ENCODE measurements at regions not wholly inside any gene's neighbourhood (a gene's known extent, or its start where the extent isn't known, plus 50 kb on each side); places are given as distances from the start of the nearest gene placed in this dataset.

DNA sequence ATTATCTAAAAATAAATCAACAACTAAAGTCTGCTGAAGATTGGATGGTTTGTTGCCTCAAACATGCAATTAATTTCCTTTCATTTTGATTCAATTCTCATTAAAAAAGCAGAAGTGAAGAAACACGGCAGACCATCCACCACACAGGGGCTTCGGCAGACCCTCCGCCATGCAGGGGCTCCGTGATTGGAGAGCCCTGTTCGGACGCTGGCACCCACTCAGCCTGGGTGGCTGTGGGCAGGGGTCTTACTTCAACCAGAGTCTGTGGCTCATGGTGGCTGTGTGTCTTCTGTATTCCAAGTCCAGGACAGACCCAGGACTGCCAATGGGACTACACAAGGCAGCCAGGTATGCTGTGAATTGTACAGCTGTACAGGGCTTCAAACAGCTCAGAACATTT, 86.9 kb upstream of the FRMD1 start:
- Histone ChIP-seq H3K4me3 (no peak overlapping the region), H3K36me3 (no peaks in the 10 kb centered on the region), H3K9me3 (no peaks in the 10 kb centered on the region), H3K27ac (no peak overlapping the region), H3K4me1 (peaks cover 0 to 7% (median 0%) of the 10 kb centered on the region in 4 donors), H3K27me3 (peaks cover 0 to 9% of the 10 kb centered on the region in 2 donors)
- DNase-seq = no peak
- intact Hi-C loops (cut with DNase I; ENCODE audit: low total_unique reads) = no loop called here
- TF ChIP-seq, protein P1, sequence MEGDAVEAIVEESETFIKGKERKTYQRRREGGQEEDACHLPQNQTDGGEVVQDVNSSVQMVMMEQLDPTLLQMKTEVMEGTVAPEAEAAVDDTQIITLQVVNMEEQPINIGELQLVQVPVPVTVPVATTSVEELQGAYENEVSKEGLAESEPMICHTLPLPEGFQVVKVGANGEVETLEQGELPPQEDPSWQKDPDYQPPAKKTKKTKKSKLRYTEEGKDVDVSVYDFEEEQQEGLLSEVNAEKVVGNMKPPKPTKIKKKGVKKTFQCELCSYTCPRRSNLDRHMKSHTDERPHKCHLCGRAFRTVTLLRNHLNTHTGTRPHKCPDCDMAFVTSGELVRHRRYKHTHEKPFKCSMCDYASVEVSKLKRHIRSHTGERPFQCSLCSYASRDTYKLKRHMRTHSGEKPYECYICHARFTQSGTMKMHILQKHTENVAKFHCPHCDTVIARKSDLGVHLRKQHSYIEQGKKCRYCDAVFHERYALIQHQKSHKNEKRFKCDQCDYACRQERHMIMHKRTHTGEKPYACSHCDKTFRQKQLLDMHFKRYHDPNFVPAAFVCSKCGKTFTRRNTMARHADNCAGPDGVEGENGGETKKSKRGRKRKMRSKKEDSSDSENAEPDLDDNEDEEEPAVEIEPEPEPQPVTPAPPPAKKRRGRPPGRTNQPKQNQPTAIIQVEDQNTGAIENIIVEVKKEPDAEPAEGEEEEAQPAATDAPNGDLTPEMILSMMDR (IDR thresholded peaks at IDR 0.05) = no peak

GRCh38 chr6:168165373-168165772, 86.4 kb upstream of the FRMD1 start:
- no peaks in the 10 kb centered on the region for H3K36me3 ChIP-seq
- H3K4me1 ChIP-seq = peaks cover 0 to 7% (median 0%) of the 10 kb centered on the region in 4 donors
- TF ChIP-seq, protein P1 (IDR thresholded peaks at IDR 0.05) = no peak
- peaks cover 0 to 9% of the 10 kb centered on the region in 2 donors for H3K27me3 ChIP-seq
- DNase-seq = no peak
- H3K27ac ChIP-seq = no peak overlapping the region
- intact Hi-C loops (cut with DNase I; ENCODE audit: low total_unique reads) = no loop called here
- H3K4me3 ChIP-seq = no peak overlapping the region
- no peaks in the 10 kb centered on the region for H3K9me3 ChIP-seq

- Histone ChIP-seq H3K27ac (no peak overlapping the region), H3K4me3 (no peak overlapping the region), H3K27me3 (peaks cover 0 to 9% of the 10 kb centered on the region in 2 donors), H3K9me3 (no peaks in the 10 kb centered on the region), H3K36me3 (no peaks in the 10 kb centered on the region), H3K4me1 (peaks cover 0 to 7% (median 0%) of the 10 kb centered on the region in 4 donors)
- TF ChIP-seq, protein P1 (IDR thresholded peaks at IDR 0.05) = no peak
- intact Hi-C loops (cut with DNase I; ENCODE audit: low total_unique reads) = no loop called here
- DNase-seq = no peak
Observed at GRCh38 chr6:168164462-168165061, 85.5 kb upstream of the FRMD1 start.

- Histone ChIP-seq H3K36me3 (no peaks in the 10 kb centered on the region), H3K4me1 (peaks cover 0 to 7% (median 2%) of the 10 kb centered on the region in 4 donors), H3K27ac (no peak overlapping the region), H3K27me3 (peaks cover 0 to 9% of the 10 kb centered on the region in 2 donors), H3K4me3 (no peak overlapping the region), H3K9me3 (no peaks in the 10 kb centered on the region)
- intact Hi-C loops (cut with DNase I; ENCODE audit: low total_unique reads) = no loop called here
- TF ChIP-seq, protein P1 (IDR thresholded peaks at IDR 0.05) = no peak
- DNase-seq = no peak
Observed at GRCh38 chr6:168163096-168163731, 84.2 kb upstream of the FRMD1 start.

DNA sequence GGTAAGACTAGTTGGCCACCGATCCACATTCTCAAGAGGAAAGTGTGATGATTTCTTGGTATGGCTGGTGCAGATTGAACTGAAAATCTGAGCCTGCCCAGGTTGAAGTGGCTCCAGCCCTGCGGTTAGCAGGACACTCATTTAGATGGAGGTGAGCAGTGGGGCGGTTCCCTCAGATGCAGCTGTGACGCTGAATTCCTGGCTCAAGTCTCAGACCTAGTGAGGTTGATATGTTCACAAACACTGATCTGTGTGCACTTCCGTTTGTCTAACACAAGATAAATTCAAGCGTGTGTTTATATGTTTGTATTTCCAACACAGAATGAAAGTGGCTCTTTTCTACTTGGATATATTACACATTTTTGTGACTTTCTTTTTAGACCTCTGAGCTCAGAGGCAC, 83.4 kb upstream of the FRMD1 start:
- Histone ChIP-seq H3K4me3 (no peak overlapping the region), H3K4me1 (peaks cover 0 to 12% (median 10%) of the 10 kb centered on the region in 4 donors), H3K36me3 (no peaks in the 10 kb centered on the region), H3K27me3 (peaks cover 0 to 7% of the 10 kb centered on the region in 2 donors), H3K9me3 (no peaks in the 10 kb centered on the region), H3K27ac (no peak overlapping the region)
- TF ChIP-seq, protein P1 (IDR thresholded peaks at IDR 0.05) = no peak
- DNase-seq = no peak
- intact Hi-C loops (cut with DNase I; ENCODE audit: low total_unique reads) = no loop called here
